ENCODE measurements at regions not wholly inside any gene's neighbourhood (a gene's known extent, or its start where the extent isn't known, plus 50 kb on each side); places are given as distances from the start of the nearest gene placed in this dataset.

GRCh38 chr2:235157746-235158482 lies 206.1 kb downstream of the SH3BP4 start:
- peaks cover 3% of the 10 kb centered on the region for H3K27me3 Mint-ChIP-seq (ENCODE audit: unreplicated experiment)
- H3K27ac Mint-ChIP-seq (ENCODE audit: unreplicated experiment), result no peak overlapping the region
- peaks cover 20% of the 10 kb centered on the region for H3K36me3 Mint-ChIP-seq (ENCODE audit: unreplicated experiment)
- peaks cover 3% of the 10 kb centered on the region for H3K4me1 Mint-ChIP-seq (ENCODE audit: low read depth, unreplicated experiment)
- DNase-seq, result no peak
- TF ChIP-seq CTCF (IDR thresholded peaks at IDR 0.05; ENCODE audit: partially characterized antibody, unreplicated experiment), result no peak
- H3K9me3 Mint-ChIP-seq (ENCODE audit: unreplicated experiment), result peaks cover 1% of the 10 kb centered on the region
- H3K4me3 Mint-ChIP-seq (ENCODE audit: unreplicated experiment), result no peak overlapping the region

GRCh38 chr2:235160281-235160810 lies 208.5 kb downstream of the SH3BP4 start:
- no peak overlapping the region for H3K4me3 Mint-ChIP-seq (ENCODE audit: unreplicated experiment)
- H3K27ac Mint-ChIP-seq (ENCODE audit: unreplicated experiment), result no peak overlapping the region
- no peak for TF ChIP-seq CTCF (IDR thresholded peaks at IDR 0.05; ENCODE audit: partially characterized antibody, unreplicated experiment)
- H3K27me3 Mint-ChIP-seq (ENCODE audit: unreplicated experiment), result peaks cover 5% of the 10 kb centered on the region
- H3K4me1 Mint-ChIP-seq (ENCODE audit: low read depth, unreplicated experiment), result peaks cover 3% of the 10 kb centered on the region
- no peak for DNase-seq
- H3K36me3 Mint-ChIP-seq (ENCODE audit: unreplicated experiment), result peaks cover 19% of the 10 kb centered on the region
- peaks cover 5% of the 10 kb centered on the region for H3K9me3 Mint-ChIP-seq (ENCODE audit: unreplicated experiment)

GRCh38 chr2:235161565-235161964 lies 209.7 kb downstream of the SH3BP4 start:
- Mint-ChIP-seq H3K27me3 (ENCODE audit: unreplicated experiment) (peaks cover 5% of the 10 kb centered on the region), H3K27ac (ENCODE audit: unreplicated experiment) (no peak overlapping the region), H3K9me3 (ENCODE audit: unreplicated experiment) (peaks cover 5% of the 10 kb centered on the region), H3K4me3 (ENCODE audit: unreplicated experiment) (no peak overlapping the region), H3K36me3 (ENCODE audit: unreplicated experiment) (peaks cover 19% of the 10 kb centered on the region), H3K4me1 (ENCODE audit: low read depth, unreplicated experiment) (peaks cover 3% of the 10 kb centered on the region)
- no peak for DNase-seq
- no peak for TF ChIP-seq CTCF (IDR thresholded peaks at IDR 0.05; ENCODE audit: partially characterized antibody, unreplicated experiment)

GRCh38 chr2:235162082-235162836 lies 210.4 kb downstream of the SH3BP4 start:
- no peak for DNase-seq
- no peak for TF ChIP-seq CTCF (IDR thresholded peaks at IDR 0.05; ENCODE audit: partially characterized antibody, unreplicated experiment)
- H3K27ac Mint-ChIP-seq (ENCODE audit: unreplicated experiment), result no peak overlapping the region
- peaks cover 5% of the 10 kb centered on the region for H3K27me3 Mint-ChIP-seq (ENCODE audit: unreplicated experiment)
- no peaks in the 10 kb centered on the region for H3K4me1 Mint-ChIP-seq (ENCODE audit: low read depth, unreplicated experiment)
- H3K36me3 Mint-ChIP-seq (ENCODE audit: unreplicated experiment), result peaks cover 15% of the 10 kb centered on the region
- H3K9me3 Mint-ChIP-seq (ENCODE audit: unreplicated experiment), result peaks cover 5% of the 10 kb centered on the region
- no peak overlapping the region for H3K4me3 Mint-ChIP-seq (ENCODE audit: unreplicated experiment)

GRCh38 chr2:235162837-235163197 lies 211.0 kb downstream of the SH3BP4 start:
- peaks cover 5% of the 10 kb centered on the region for H3K27me3 Mint-ChIP-seq (ENCODE audit: unreplicated experiment)
- H3K4me1 Mint-ChIP-seq (ENCODE audit: low read depth, unreplicated experiment), result no peaks in the 10 kb centered on the region
- no peak for TF ChIP-seq CTCF (IDR thresholded peaks at IDR 0.05; ENCODE audit: partially characterized antibody, unreplicated experiment)
- no peak overlapping the region for H3K4me3 Mint-ChIP-seq (ENCODE audit: unreplicated experiment)
- H3K9me3 Mint-ChIP-seq (ENCODE audit: unreplicated experiment), result peaks cover 5% of the 10 kb centered on the region
- no peak for DNase-seq
- peaks cover 15% of the 10 kb centered on the region for H3K36me3 Mint-ChIP-seq (ENCODE audit: unreplicated experiment)
- no peak overlapping the region for H3K27ac Mint-ChIP-seq (ENCODE audit: unreplicated experiment)
